H1 (cell line): ENCODE measurements at regions not wholly inside any gene's neighbourhood (a gene's known extent, or its start where the extent isn't known, plus 50 kb on each side); places are given as distances from the start of the nearest gene placed in this dataset.

Source experiments
- GTF2F1 ChIP-seq: IDR thresholded peaks from 2 replicates; pipeline ENCODE4 v1.6.1; 2012; ENCODE audit warnings: low read depth, low read length, improper control_type of control experiment, borderline replicate concordance
- HDAC2 ChIP-seq, 2 experiments: fragments of 300-600 bp in 1 of 2; sonication (generic) in 1 of 2; IDR thresholded peaks; 2 replicates each; pipeline ENCODE4 v1.6.1; 2011 to 2012; ENCODE audit warnings: low read depth in 2 of 2, low read length in 2 of 2, mild to moderate bottlenecking in 2 of 2, moderate library complexity in 2 of 2, borderline replicate concordance in 1 of 2, inconsistent platforms in 1 of 2
- POU5F1 ChIP-seq: IDR thresholded peaks from 2 replicates; pipeline ENCODE4 v1.6.1; 2011; ENCODE audit warnings: low read depth, mild to moderate bottlenecking, low read length, moderate library complexity
- SIN3A ChIP-seq, 2 experiments: IDR thresholded peaks in 1 of 2; conservative IDR thresholded peaks in 1 of 2; 2 replicates each; pipeline ENCODE4 v1.6.1; 2011 to 2012; ENCODE audit warnings: low read length in 2 of 2, improper control_type of control experiment in 1 of 2, low read depth in 1 of 2, mild to moderate bottlenecking in 1 of 2
- SIRT6 ChIP-seq: IDR thresholded peaks from one replicate; pipeline ENCODE4 v1.7.1; 2012; ENCODE audit warnings: low read length, inconsistent platforms
- SIX5 ChIP-seq: IDR thresholded peaks from 2 replicates; pipeline ENCODE4 v1.6.1; 2011; ENCODE audit warnings: mild to moderate bottlenecking, low read depth, low read length
- TF ChIP-seq, protein P1 (sequence below): fragments of 300-600 bp; sonication (generic); IDR thresholded peaks from 2 replicates; pipeline ENCODE4 v1.7.1; 2012; ENCODE audit warnings: low read length, moderate library complexity, mild to moderate bottlenecking, inconsistent platforms; ENCODE audit not compliant: insufficient replicate concordance

DNA sequence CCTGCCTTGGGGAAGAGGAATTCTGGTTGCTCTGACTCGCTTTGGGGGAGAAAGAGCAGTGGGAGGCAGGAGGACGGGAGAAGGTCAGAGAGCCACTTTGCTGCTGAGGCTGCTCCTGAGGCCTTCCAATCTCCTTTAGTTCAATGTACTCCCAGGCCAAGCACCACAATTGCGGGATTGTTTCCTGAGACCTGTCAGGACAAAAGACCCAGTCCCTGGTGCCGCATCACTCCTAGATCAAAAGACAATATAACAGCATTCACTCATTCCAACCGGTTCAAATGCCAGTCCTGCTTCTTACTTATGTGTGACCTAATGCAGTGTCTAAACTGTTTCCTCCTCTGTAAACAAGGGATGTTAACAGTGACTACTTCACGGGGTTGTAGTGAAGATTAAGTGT, 106.4 kb downstream of the TRIML1 start (continued):
- TF ChIP-seq, protein P1, sequence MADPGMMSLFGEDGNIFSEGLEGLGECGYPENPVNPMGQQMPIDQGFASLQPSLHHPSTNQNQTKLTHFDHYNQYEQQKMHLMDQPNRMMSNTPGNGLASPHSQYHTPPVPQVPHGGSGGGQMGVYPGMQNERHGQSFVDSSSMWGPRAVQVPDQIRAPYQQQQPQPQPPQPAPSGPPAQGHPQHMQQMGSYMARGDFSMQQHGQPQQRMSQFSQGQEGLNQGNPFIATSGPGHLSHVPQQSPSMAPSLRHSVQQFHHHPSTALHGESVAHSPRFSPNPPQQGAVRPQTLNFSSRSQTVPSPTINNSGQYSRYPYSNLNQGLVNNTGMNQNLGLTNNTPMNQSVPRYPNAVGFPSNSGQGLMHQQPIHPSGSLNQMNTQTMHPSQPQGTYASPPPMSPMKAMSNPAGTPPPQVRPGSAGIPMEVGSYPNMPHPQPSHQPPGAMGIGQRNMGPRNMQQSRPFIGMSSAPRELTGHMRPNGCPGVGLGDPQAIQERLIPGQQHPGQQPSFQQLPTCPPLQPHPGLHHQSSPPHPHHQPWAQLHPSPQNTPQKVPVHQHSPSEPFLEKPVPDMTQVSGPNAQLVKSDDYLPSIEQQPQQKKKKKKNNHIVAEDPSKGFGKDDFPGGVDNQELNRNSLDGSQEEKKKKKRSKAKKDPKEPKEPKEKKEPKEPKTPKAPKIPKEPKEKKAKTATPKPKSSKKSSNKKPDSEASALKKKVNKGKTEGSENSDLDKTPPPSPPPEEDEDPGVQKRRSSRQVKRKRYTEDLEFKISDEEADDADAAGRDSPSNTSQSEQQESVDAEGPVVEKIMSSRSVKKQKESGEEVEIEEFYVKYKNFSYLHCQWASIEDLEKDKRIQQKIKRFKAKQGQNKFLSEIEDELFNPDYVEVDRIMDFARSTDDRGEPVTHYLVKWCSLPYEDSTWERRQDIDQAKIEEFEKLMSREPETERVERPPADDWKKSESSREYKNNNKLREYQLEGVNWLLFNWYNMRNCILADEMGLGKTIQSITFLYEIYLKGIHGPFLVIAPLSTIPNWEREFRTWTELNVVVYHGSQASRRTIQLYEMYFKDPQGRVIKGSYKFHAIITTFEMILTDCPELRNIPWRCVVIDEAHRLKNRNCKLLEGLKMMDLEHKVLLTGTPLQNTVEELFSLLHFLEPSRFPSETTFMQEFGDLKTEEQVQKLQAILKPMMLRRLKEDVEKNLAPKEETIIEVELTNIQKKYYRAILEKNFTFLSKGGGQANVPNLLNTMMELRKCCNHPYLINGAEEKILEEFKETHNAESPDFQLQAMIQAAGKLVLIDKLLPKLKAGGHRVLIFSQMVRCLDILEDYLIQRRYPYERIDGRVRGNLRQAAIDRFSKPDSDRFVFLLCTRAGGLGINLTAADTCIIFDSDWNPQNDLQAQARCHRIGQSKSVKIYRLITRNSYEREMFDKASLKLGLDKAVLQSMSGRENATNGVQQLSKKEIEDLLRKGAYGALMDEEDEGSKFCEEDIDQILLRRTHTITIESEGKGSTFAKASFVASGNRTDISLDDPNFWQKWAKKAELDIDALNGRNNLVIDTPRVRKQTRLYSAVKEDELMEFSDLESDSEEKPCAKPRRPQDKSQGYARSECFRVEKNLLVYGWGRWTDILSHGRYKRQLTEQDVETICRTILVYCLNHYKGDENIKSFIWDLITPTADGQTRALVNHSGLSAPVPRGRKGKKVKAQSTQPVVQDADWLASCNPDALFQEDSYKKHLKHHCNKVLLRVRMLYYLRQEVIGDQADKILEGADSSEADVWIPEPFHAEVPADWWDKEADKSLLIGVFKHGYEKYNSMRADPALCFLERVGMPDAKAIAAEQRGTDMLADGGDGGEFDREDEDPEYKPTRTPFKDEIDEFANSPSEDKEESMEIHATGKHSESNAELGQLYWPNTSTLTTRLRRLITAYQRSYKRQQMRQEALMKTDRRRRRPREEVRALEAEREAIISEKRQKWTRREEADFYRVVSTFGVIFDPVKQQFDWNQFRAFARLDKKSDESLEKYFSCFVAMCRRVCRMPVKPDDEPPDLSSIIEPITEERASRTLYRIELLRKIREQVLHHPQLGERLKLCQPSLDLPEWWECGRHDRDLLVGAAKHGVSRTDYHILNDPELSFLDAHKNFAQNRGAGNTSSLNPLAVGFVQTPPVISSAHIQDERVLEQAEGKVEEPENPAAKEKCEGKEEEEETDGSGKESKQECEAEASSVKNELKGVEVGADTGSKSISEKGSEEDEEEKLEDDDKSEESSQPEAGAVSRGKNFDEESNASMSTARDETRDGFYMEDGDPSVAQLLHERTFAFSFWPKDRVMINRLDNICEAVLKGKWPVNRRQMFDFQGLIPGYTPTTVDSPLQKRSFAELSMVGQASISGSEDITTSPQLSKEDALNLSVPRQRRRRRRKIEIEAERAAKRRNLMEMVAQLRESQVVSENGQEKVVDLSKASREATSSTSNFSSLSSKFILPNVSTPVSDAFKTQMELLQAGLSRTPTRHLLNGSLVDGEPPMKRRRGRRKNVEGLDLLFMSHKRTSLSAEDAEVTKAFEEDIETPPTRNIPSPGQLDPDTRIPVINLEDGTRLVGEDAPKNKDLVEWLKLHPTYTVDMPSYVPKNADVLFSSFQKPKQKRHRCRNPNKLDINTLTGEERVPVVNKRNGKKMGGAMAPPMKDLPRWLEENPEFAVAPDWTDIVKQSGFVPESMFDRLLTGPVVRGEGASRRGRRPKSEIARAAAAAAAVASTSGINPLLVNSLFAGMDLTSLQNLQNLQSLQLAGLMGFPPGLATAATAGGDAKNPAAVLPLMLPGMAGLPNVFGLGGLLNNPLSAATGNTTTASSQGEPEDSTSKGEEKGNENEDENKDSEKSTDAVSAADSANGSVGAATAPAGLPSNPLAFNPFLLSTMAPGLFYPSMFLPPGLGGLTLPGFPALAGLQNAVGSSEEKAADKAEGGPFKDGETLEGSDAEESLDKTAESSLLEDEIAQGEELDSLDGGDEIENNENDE = no peak
- TF ChIP-seq SIRT6 (no peak), SIX5 (no peak), POU5F1 (no peak), HDAC2 (IDR thresholded peaks at IDR 0.05; ENCODE audit: borderline replicate concordance in 1 of 2, low read depth in 2 of 2, low read length in 2 of 2) (no peak), SIN3A (conservative IDR thresholded peaks at IDR 0.05 in 1 of 2, IDR thresholded peaks at IDR 0.05 in 1 of 2; ENCODE audit: low read depth in 1 of 2, low read length in 2 of 2) (no peak), GTF2F1 (no peak)
